Right lobe of liver (tissue), 4 donors: ENCODE measurements at regions not wholly inside any gene's neighbourhood (a gene's known extent, or its start where the extent isn't known, plus 50 kb on each side); places are given as distances from the start of the nearest gene placed in this dataset.

Experiments
- CTCF ChIP-seq, 4 donors: fragments of 200-600 bp in 3 of 4; fragments of 450-650 bp in 1 of 4; IDR thresholded peaks; one replicate each; pipeline versions ENCODE4 v1.5.1 to v1.8.0; 2016 to 2022; ENCODE audit warnings: antibody characterized with exemption in 4 of 4, mild to moderate bottlenecking in 2 of 4
- POLR2A ChIP-seq: fragments of 450-650 bp; IDR thresholded peaks from one replicate; pipeline ENCODE4 v1.6.1; 2017; ENCODE audit warnings: antibody characterized with exemption, mild to moderate bottlenecking
- donor health status: DM: no; HTN: no; CAD: no.
- donor health status: DM: no; HTN: no; CAD: no.
- donor health status: DM: no; HTN: yes; CAD: no.

GRCh38 chr2:216574586-216574985, 58.6 kb upstream of the IGFBP2 start:
- TF ChIP-seq CTCF (IDR thresholded peaks at IDR 0.05) (no peak), POLR2A (no peak)
